WERI-Rb-1 (cell line): ENCODE measurements at regions not wholly inside any gene's neighbourhood (a gene's known extent, or its start where the extent isn't known, plus 50 kb on each side); places are given as distances from the start of the nearest gene placed in this dataset.
A peak's percentile ranks its signal among the peaks of the same experiment; 100 is the strongest.

ENCODE experiments used
- DNase-seq: peaks from one replicate; pipeline ENCODE4 v3.0.0-alpha.2; 2020
- H3K27ac ChIP-seq: fragments of 250-450 bp; sonication (Bioruptor Pico); 2 replicates; pipeline ENCODE4 v1.5.1; 2020; ENCODE audit warnings: mild to moderate bottlenecking, moderate library complexity
- H3K27me3 ChIP-seq: fragments of 250-450 bp; sonication (Bioruptor Pico); 2 replicates; pipeline ENCODE4 v1.5.1; 2021; ENCODE audit warnings: mild to moderate bottlenecking, low read depth, moderate library complexity; ENCODE audit not compliant: insufficient read depth, severe bottlenecking
- H3K36me3 ChIP-seq: fragments of 250-450 bp; sonication (Bioruptor Pico); 2 replicates; pipeline ENCODE4 v1.5.1; 2020; ENCODE audit warnings: mild to moderate bottlenecking, moderate library complexity
- H3K4me3 ChIP-seq: 2 replicates; pipeline ENCODE4 v1.5.1; 2011; ENCODE audit warnings: low read depth, mild to moderate bottlenecking, control low read depth, low read length
- H3K9me3 ChIP-seq: fragments of 250-450 bp; sonication (Bioruptor Pico); 2 replicates; pipeline ENCODE4 v1.5.1; 2021; ENCODE audit warnings: mild to moderate bottlenecking, moderate library complexity; ENCODE audit not compliant: severe bottlenecking
- CTCF ChIP-seq: IDR thresholded peaks from 2 replicates; pipeline ENCODE4 v1.5.1; 2011; ENCODE audit warnings: low read depth, mild to moderate bottlenecking, control low read depth, inconsistent platforms, low read length

- Histone ChIP-seq H3K9me3 (no peaks in the 10 kb centered on the region), H3K27me3 (no peaks in the 10 kb centered on the region), H3K4me3 (peak overlapping the region; percentile 57; the same call in 1 of the 2 replicates), H3K27ac (peak overlapping the region; percentile 98), H3K36me3 (no peaks in the 10 kb centered on the region)
- peak; percentile 49 for DNase-seq
- TF ChIP-seq CTCF = no peak
Measured at GRCh38 chr10:78972160-78972946, 96.4 kb upstream of the ZMIZ1 start.

GRCh38 chr10:78972947-78973900 is 95.5 kb upstream of the ZMIZ1 start:
- no peaks in the 10 kb centered on the region for H3K27me3 ChIP-seq
- no peaks in the 10 kb centered on the region for H3K36me3 ChIP-seq
- peak overlapping the region; percentile 57 for H3K4me3 ChIP-seq
- peak; percentile 86 for DNase-seq
- H3K9me3 ChIP-seq = no peaks in the 10 kb centered on the region
- TF ChIP-seq CTCF = no peak
- H3K27ac ChIP-seq = peak overlapping the region; percentile 98

- no peak for TF ChIP-seq CTCF
- H3K27me3 ChIP-seq = no peaks in the 10 kb centered on the region
- peak overlapping the region; percentile 98 for H3K27ac ChIP-seq
- DNase-seq = peak; percentile 92
- no peaks in the 10 kb centered on the region for H3K36me3 ChIP-seq
- no peaks in the 10 kb centered on the region for H3K9me3 ChIP-seq
- H3K4me3 ChIP-seq = peak overlapping the region; percentile 57
Measured at GRCh38 chr10:78973901-78974616, 94.7 kb upstream of the ZMIZ1 start.

GRCh38 chr10:78974617-78975317 is 94.0 kb upstream of the ZMIZ1 start:
- peak overlapping the region; percentile 98 for H3K27ac ChIP-seq
- H3K9me3 ChIP-seq = no peaks in the 10 kb centered on the region
- H3K4me3 ChIP-seq = peak overlapping the region; percentile 57
- peak; percentile 78 for DNase-seq
- peak; percentile 96 for TF ChIP-seq CTCF
- no peaks in the 10 kb centered on the region for H3K36me3 ChIP-seq
- H3K27me3 ChIP-seq = no peaks in the 10 kb centered on the region

- DNase-seq = no peak
Measured at GRCh38 chr10:78975926-78976325, 92.8 kb upstream of the ZMIZ1 start.

More at GRCh38 chr10:78975926-78976325, 92.8 kb upstream of the ZMIZ1 start:
- no peak for TF ChIP-seq CTCF
- H3K36me3 ChIP-seq = no peaks in the 10 kb centered on the region
- no peak overlapping the region for H3K4me3 ChIP-seq
- H3K27ac ChIP-seq = no peak overlapping the region
- no peaks in the 10 kb centered on the region for H3K9me3 ChIP-seq
- no peaks in the 10 kb centered on the region for H3K27me3 ChIP-seq
